HEK293 (cell line): ENCODE measurements at regions not wholly inside any gene's neighbourhood (a gene's known extent, or its start where the extent isn't known, plus 50 kb on each side); places are given as distances from the start of the nearest gene placed in this dataset.

Experiments used
- CTCF ChIA-PET: fragments of 350-600 bp; formaldehyde crosslinking; extraction: SDS; loops from one replicate; lab custom pipeline; 2021; ENCODE audit warnings: antibody characterized with exemption; lab: Yijun Ruan, JAX
- POLR2A ChIA-PET: fragments of 300-600 bp; formaldehyde crosslinking; extraction: SDS; loops from one replicate; lab custom pipeline; 2020; ENCODE audit warnings: antibody characterized with exemption, inconsistent platforms; lab: Yijun Ruan, JAX
- H3K27ac ChIP-seq: fragments of 200-500 bp; sonication (Bioruptor generic); 2 replicates; pipeline ENCODE4 v1.5.1; 2014; ENCODE audit warnings: low read depth, low read length, control low read depth, inconsistent platforms; ENCODE audit errors: extremely low read depth
- H3K36me3 ChIP-seq, 2 experiments: fragments of 200-500 bp in 1 of 2; sonication (Bioruptor generic) in 1 of 2; 1 replicate in 1 of 2; 2 replicates in 1 of 2; pipeline ENCODE4 v1.5.1; 2014 to 2017; ENCODE audit warnings: inconsistent platforms in 2 of 2, low read length in 2 of 2; ENCODE audit not compliant: control insufficient read depth in 2 of 2, insufficient read depth in 1 of 2
- H3K4me1 ChIP-seq: fragments of 200-500 bp; sonication (Bioruptor generic); 2 replicates; pipeline ENCODE4 v1.5.1; 2014; ENCODE audit warnings: mild to moderate bottlenecking, low read length, inconsistent platforms; ENCODE audit not compliant: control insufficient read depth, insufficient read depth
- H3K4me3 ChIP-seq: 2 replicates; pipeline ENCODE4 v1.5.1; 2011; ENCODE audit warnings: low read depth, mild to moderate bottlenecking, control low read depth, low read length, moderate library complexity
- H3K9me3 ChIP-seq: fragments of 200-500 bp; sonication (Bioruptor generic); 2 replicates; pipeline ENCODE4 v1.5.1; 2014; ENCODE audit warnings: low read depth, low read length, inconsistent platforms; ENCODE audit not compliant: control insufficient read depth, insufficient read depth
- BCL11A ChIP-seq: fragments of 450-650 bp; formaldehyde crosslinking; IDR thresholded peaks from 2 replicates; pipeline ENCODE4 v1.5.1; 2016; ENCODE audit warnings: low read depth, missing biosample characterization, missing genetic modification characterization
- BCL11B ChIP-seq: fragments of 450-650 bp; formaldehyde crosslinking; IDR thresholded peaks from 2 replicates; pipeline ENCODE4 v1.5.1; 2016; ENCODE audit warnings: low read depth, missing biosample characterization, missing genetic modification characterization
- HOXD13 ChIP-seq: sonication (generic); formaldehyde crosslinking; IDR thresholded peaks from 2 replicates; pipeline ENCODE4 v1.8.0; 2022; ENCODE audit warnings: missing genetic modification reagents, borderline replicate concordance
- KLF8 ChIP-seq: fragments of 450-650 bp; formaldehyde crosslinking; IDR thresholded peaks from 2 replicates; pipeline ENCODE4 v1.5.1; 2016; ENCODE audit warnings: missing biosample characterization, missing genetic modification characterization
- SCRT2 ChIP-seq: fragments of 450-650 bp; formaldehyde crosslinking; IDR thresholded peaks from 2 replicates; pipeline ENCODE4 v1.5.1; 2016; ENCODE audit warnings: missing biosample characterization, missing genetic modification characterization
- SP3 ChIP-seq: fragments of 450-650 bp; formaldehyde crosslinking; IDR thresholded peaks from 2 replicates; pipeline ENCODE4 v1.5.1; 2016; ENCODE audit warnings: missing biosample characterization, missing genetic modification characterization
- WT1 ChIP-seq: fragments of 450-650 bp; formaldehyde crosslinking; IDR thresholded peaks from 2 replicates; pipeline ENCODE4 v1.5.1; 2016; ENCODE audit warnings: missing biosample characterization, missing genetic modification characterization
- YY2 ChIP-seq: fragments of 450-650 bp; formaldehyde crosslinking; IDR thresholded peaks from 2 replicates; pipeline ENCODE4 v1.5.1; 2016; ENCODE audit warnings: missing biosample characterization, missing genetic modification characterization
- ZBTB17 ChIP-seq: fragments of 450-650 bp; formaldehyde crosslinking; IDR thresholded peaks from 2 replicates; pipeline ENCODE4 v1.5.1; 2016; ENCODE audit warnings: missing biosample characterization, missing genetic modification characterization
- ZBTB21 ChIP-seq: fragments of 450-650 bp; formaldehyde crosslinking; IDR thresholded peaks from 2 replicates; pipeline ENCODE4 v1.5.1; 2017; ENCODE audit warnings: missing biosample characterization, missing genetic modification characterization
- ZBTB48 ChIP-seq: fragments of 450-650 bp; formaldehyde crosslinking; IDR thresholded peaks from 2 replicates; pipeline ENCODE4 v1.5.1; 2016; ENCODE audit warnings: missing biosample characterization, missing genetic modification characterization
- ZEB2 ChIP-seq: fragments of 450-650 bp; formaldehyde crosslinking; IDR thresholded peaks from 2 replicates; pipeline ENCODE4 v1.5.1; 2016; ENCODE audit warnings: missing biosample characterization, missing genetic modification characterization
- ZFP69B ChIP-seq: fragments of 450-650 bp; formaldehyde crosslinking; IDR thresholded peaks from 2 replicates; pipeline ENCODE4 v1.5.1; 2016; ENCODE audit warnings: missing biosample characterization, missing genetic modification characterization
- ZNF184 ChIP-seq: fragments of 450-650 bp; IDR thresholded peaks from 2 replicates; pipeline ENCODE4 v1.5.1; 2018; ENCODE audit warnings: missing biosample characterization, mild to moderate bottlenecking, missing genetic modification characterization
- ZNF214 ChIP-seq: fragments of 450-650 bp; formaldehyde crosslinking; IDR thresholded peaks from 2 replicates; pipeline ENCODE4 v1.5.1; 2017; ENCODE audit warnings: missing biosample characterization, mild to moderate bottlenecking, missing genetic modification characterization, borderline replicate concordance
- ZNF223 ChIP-seq: fragments of 450-650 bp; formaldehyde crosslinking; IDR thresholded peaks from 2 replicates; pipeline ENCODE4 v1.5.1; 2016; ENCODE audit warnings: missing biosample characterization, missing genetic modification characterization
- ZNF341 ChIP-seq: fragments of 450-650 bp; formaldehyde crosslinking; IDR thresholded peaks from 2 replicates; pipeline ENCODE4; 2016; ENCODE audit warnings: low read depth, missing biosample characterization, missing genetic modification characterization
- ZNF404 ChIP-seq: fragments of 450-650 bp; formaldehyde crosslinking; IDR thresholded peaks from 2 replicates; pipeline ENCODE4 v1.5.1; 2017; ENCODE audit warnings: missing biosample characterization, missing genetic modification characterization
- ZNF433 ChIP-seq: fragments of 450-650 bp; formaldehyde crosslinking; IDR thresholded peaks from 2 replicates; pipeline ENCODE4 v1.5.1; 2016; ENCODE audit warnings: missing biosample characterization, missing genetic modification characterization, low read depth
- ZNF626 ChIP-seq: fragments of 450-650 bp; sonication (Bioruptor Pico); formaldehyde crosslinking; IDR thresholded peaks from 2 replicates; pipeline ENCODE4 v1.5.1; 2018; ENCODE audit warnings: missing biosample characterization, missing genetic modification characterization, inconsistent platforms
- ZNF654 ChIP-seq: fragments of 450-650 bp; formaldehyde crosslinking; IDR thresholded peaks from 2 replicates; pipeline ENCODE4 v1.5.1; 2016; ENCODE audit warnings: low read depth, missing biosample characterization, missing genetic modification characterization
- ZNF747 ChIP-seq: fragments of 450-650 bp; formaldehyde crosslinking; IDR thresholded peaks from 2 replicates; pipeline ENCODE4 v1.5.1; 2016; ENCODE audit warnings: missing biosample characterization, missing genetic modification characterization
- ZNF776 ChIP-seq: fragments of 450-650 bp; formaldehyde crosslinking; IDR thresholded peaks from 2 replicates; pipeline ENCODE4 v1.5.0; 2017; ENCODE audit warnings: missing biosample characterization, missing genetic modification characterization, borderline replicate concordance
- ZNF830 ChIP-seq: fragments of 450-650 bp; IDR thresholded peaks from 2 replicates; pipeline ENCODE4 v1.5.0; 2018; ENCODE audit warnings: missing biosample characterization, missing genetic modification characterization, low read depth, mild to moderate bottlenecking, moderate library complexity
- TF ChIP-seq, protein P1 (sequence below): fragments of 450-650 bp; formaldehyde crosslinking; IDR thresholded peaks from 2 replicates; pipeline ENCODE4; 2016; ENCODE audit warnings: missing biosample characterization, missing genetic modification characterization
- TF ChIP-seq, protein P2 (sequence below): fragments of 450-650 bp; formaldehyde crosslinking; IDR thresholded peaks from 2 replicates; pipeline ENCODE4 v1.5.1; 2017; ENCODE audit warnings: missing biosample characterization, missing genetic modification characterization
- TF ChIP-seq, protein P3 (sequence below): fragments of 450-650 bp; formaldehyde crosslinking; IDR thresholded peaks from 2 replicates; pipeline ENCODE4 v1.5.1; 2017; ENCODE audit warnings: missing biosample characterization, mild to moderate bottlenecking, missing genetic modification characterization, moderate library complexity
- TF ChIP-seq, protein P4 (sequence below): sonication (generic); formaldehyde crosslinking; IDR thresholded peaks from 2 replicates; pipeline ENCODE4 v1.8.1; 2022; ENCODE audit warnings: mild to moderate bottlenecking, moderate library complexity, missing genetic modification reagents
- TF ChIP-seq, protein P5 (sequence below): fragments of 450-650 bp; formaldehyde crosslinking; IDR thresholded peaks from 2 replicates; pipeline ENCODE4 v1.5.1; 2017; ENCODE audit warnings: missing biosample characterization, missing genetic modification characterization
- TF ChIP-seq, protein P6 (sequence below): fragments of 450-650 bp; formaldehyde crosslinking; IDR thresholded peaks from 2 replicates; pipeline ENCODE4 v1.5.1; 2016; ENCODE audit warnings: missing biosample characterization, missing genetic modification characterization

DNA sequence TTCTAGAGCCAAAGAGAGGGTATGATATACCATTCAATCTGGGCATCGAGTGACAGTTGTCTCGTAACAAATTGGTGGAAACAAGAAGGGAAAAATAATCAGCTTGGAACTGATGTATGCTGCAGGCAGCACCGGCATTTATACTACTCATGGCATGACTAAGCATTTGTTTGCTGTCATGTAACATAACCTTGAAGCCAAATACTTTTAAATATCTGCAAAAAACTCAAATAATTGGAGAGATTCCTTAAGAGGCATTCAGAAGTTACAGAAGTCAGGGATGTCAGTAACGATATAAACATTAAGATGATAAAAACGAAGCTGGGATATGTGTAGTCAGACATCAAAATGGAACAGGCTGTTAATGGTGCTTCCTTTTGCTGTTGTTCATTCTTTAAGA lies 157.3 kb upstream of the MMADHC start:
- ChIA-PET POLR2A (no interaction called here), CTCF (no interaction called here)
- no peaks in the 10 kb centered on the region for H3K4me1 ChIP-seq
- H3K27ac ChIP-seq = no peak overlapping the region
- H3K4me3 ChIP-seq = no peak overlapping the region
- TF ChIP-seq ZNF654 (tag by site-specific recombination) (no peak), ZBTB48 (tag by site-specific recombination) (no peak), ZNF830 (tag by site-specific recombination) (no peak), ZNF223 (tag by site-specific recombination) (no peak), KLF8 (tag by site-specific recombination) (no peak), HOXD13 (no peak), ZNF776 (tag by site-specific recombination) (no peak), ZNF626 (tag by site-specific recombination) (no peak), ZEB2 (tag by site-specific recombination) (no peak), SCRT2 (tag by site-specific recombination) (no peak), SP3 (tag by site-specific recombination) (no peak), ZNF404 (tag by site-specific recombination) (no peak), ZFP69B (no peak), ZNF214 (tag by site-specific recombination) (no peak), YY2 (tag by site-specific recombination) (no peak)
- TF ChIP-seq, protein P1, sequence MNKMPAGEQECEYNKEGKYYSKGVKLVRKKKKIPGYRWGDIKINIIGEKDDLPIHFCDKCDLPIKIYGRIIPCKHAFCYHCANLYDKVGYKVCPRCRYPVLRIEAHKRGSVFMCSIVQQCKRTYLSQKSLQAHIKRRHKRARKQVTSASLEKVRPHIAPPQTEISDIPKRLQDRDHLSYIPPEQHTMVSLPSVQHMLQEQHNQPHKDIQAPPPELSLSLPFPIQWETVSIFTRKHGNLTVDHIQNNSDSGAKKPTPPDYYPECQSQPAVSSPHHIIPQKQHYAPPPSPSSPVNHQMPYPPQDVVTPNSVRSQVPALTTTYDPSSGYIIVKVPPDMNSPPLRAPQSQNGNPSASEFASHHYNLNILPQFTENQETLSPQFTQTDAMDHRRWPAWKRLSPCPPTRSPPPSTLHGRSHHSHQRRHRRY (tag by site-specific recombination) = no peak
- TF ChIP-seq, protein P2, sequence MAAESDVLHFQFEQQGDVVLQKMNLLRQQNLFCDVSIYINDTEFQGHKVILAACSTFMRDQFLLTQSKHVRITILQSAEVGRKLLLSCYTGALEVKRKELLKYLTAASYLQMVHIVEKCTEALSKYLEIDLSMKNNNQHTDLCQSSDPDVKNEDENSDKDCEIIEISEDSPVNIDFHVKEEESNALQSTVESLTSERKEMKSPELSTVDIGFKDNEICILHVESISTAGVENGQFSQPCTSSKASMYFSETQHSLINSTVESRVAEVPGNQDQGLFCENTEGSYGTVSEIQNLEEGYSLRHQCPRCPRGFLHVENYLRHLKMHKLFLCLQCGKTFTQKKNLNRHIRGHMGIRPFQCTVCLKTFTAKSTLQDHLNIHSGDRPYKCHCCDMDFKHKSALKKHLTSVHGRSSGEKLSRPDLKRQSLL (tag by site-specific recombination) = no peak
- TF ChIP-seq, protein P3, sequence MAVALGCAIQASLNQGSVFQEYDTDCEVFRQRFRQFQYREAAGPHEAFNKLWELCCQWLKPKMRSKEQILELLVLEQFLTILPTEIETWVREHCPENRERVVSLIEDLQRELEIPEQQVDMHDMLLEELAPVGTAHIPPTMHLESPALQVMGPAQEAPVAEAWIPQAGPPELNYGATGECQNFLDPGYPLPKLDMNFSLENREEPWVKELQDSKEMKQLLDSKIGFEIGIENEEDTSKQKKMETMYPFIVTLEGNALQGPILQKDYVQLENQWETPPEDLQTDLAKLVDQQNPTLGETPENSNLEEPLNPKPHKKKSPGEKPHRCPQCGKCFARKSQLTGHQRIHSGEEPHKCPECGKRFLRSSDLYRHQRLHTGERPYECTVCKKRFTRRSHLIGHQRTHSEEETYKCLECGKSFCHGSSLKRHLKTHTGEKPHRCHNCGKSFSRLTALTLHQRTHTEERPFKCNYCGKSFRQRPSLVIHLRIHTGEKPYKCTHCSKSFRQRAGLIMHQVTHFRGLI (tag by site-specific recombination) = no peak
- no peaks in the 10 kb centered on the region for H3K36me3 ChIP-seq
- no peaks in the 10 kb centered on the region for H3K9me3 ChIP-seq

DNA sequence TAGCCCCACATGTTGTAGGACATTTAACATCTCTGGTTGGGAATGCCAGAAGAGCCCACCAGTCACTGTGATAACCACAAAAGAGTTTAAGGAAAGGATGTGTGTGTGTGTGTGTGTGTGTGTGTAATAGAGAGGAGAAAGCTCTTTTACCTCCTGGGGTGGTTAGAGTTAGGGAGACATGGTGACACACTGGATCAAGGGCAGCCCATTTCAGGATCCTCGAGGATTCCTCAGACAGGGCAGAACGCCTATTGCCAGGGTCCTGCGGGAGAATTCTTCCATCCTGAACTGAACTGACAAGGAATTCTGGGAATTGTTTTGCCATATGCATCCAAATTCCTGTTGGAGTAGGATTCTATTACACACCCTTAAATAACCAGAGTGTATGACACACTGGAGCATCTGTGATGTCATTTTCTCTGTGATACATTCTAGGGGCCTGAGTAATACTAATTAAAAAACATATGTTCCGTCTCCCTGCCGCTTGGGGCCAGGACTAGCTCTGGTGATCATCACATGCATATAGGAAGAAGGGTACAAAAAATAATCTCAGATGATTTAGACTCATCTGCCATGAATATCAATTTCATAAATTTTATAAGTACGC lies 156.4 kb upstream of the MMADHC start:
- Histone ChIP-seq H3K4me1 (no peaks in the 10 kb centered on the region), H3K9me3 (no peaks in the 10 kb centered on the region), H3K36me3 (no peaks in the 10 kb centered on the region), H3K4me3 (no peak overlapping the region), H3K27ac (no peak overlapping the region)
- ChIA-PET CTCF (no interaction called here), POLR2A (no interaction called here)
- no peak for TF ChIP-seq ZNF433 (tag by site-specific recombination)
- TF ChIP-seq ZNF184 (tag by site-specific recombination) = peak; percentile 76; the same call in 1 of the 2 replicates
- no peak for TF ChIP-seq BCL11A (tag by site-specific recombination)
- TF ChIP-seq BCL11B (tag by site-specific recombination) = no peak
- TF ChIP-seq ZBTB17 (tag by site-specific recombination) = no peak
- TF ChIP-seq, protein P4, sequence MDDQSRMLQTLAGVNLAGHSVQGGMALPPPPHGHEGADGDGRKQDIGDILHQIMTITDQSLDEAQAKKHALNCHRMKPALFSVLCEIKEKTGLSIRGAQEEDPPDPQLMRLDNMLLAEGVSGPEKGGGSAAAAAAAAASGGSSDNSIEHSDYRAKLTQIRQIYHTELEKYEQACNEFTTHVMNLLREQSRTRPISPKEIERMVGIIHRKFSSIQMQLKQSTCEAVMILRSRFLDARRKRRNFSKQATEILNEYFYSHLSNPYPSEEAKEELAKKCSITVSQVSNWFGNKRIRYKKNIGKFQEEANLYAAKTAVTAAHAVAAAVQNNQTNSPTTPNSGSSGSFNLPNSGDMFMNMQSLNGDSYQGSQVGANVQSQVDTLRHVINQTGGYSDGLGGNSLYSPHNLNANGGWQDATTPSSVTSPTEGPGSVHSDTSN (CRISPR knock-in tag) = no peak
- TF ChIP-seq WT1 (tag by site-specific recombination) = no peak
- TF ChIP-seq, protein P5, sequence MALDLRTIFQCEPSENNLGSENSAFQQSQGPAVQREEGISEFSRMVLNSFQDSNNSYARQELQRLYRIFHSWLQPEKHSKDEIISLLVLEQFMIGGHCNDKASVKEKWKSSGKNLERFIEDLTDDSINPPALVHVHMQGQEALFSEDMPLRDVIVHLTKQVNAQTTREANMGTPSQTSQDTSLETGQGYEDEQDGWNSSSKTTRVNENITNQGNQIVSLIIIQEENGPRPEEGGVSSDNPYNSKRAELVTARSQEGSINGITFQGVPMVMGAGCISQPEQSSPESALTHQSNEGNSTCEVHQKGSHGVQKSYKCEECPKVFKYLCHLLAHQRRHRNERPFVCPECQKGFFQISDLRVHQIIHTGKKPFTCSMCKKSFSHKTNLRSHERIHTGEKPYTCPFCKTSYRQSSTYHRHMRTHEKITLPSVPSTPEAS (tag by site-specific recombination) = no peak
- TF ChIP-seq, protein P6, sequence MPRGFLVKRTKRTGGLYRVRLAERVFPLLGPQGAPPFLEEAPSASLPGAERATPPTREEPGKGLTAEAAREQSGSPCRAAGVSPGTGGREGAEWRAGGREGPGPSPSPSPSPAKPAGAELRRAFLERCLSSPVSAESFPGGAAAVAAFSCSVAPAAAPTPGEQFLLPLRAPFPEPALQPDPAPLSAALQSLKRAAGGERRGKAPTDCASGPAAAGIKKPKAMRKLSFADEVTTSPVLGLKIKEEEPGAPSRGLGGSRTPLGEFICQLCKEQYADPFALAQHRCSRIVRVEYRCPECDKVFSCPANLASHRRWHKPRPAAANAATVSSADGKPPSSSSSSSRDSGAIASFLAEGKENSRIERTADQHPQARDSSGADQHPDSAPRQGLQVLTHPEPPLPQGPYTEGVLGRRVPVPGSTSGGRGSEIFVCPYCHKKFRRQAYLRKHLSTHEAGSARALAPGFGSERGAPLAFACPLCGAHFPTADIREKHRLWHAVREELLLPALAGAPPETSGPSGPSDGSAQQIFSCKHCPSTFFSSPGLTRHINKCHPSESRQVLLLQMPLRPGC (tag by site-specific recombination) = 0 out of 2 replicates have a peak, but pooled peaks have one; percentile 23
- TF ChIP-seq ZNF747 (tag by site-specific recombination) = no peak
- no peak for TF ChIP-seq ZBTB48 (tag by site-specific recombination)
- no peak for TF ChIP-seq ZNF341
- TF ChIP-seq ZBTB21 (tag by site-specific recombination) = peak; percentile 57; the same call in 1 of the 2 replicates
